ENCODE measurements at regions not wholly inside any gene's neighbourhood (a gene's known extent, or its start where the extent isn't known, plus 50 kb on each side); places are given as distances from the start of the nearest gene placed in this dataset.

DNA sequence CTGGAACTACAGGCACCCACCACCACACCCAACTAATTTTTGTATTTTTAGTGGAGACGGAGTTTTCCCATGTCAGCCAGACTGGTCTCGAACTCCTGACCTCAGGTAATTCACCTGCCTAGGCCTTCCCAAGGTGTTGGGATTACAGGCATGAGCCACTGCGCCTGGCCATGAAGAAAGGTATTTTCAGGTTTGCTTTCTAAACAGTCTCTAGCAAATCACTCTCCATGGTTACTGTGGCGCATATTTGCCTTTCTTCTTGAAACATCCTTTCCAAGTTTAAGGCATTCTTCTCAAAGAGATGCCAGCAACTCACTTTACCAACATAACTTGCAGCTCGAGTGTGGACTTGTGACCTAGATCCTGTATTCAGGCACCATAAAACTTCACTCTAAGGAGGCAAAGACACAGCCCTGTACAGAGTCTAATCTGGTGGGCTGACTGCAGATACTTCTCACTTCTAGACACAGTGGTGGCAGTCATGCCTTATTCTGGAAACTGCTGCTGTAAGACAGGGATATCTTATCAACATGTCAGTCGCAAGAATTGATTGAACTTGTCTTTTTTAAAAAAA is 461.4 kb upstream of the TSHZ3 start:
- DNase-seq (no peak), ATAC-seq (no peak)
- intact Hi-C loops (cut with micrococcal nuclease), result no loop called here

- no peak for ATAC-seq
- intact Hi-C loops (cut with micrococcal nuclease), result no loop called here
- no peak for DNase-seq
Measured at GRCh38 chr19:31817971-31818797, 468.9 kb upstream of the TSHZ3 start.

GRCh38 chr19:31818798-31819105 is 469.5 kb upstream of the TSHZ3 start:
- no peak for DNase-seq
- intact Hi-C loops (cut with micrococcal nuclease), result no loop called here
- no peak for ATAC-seq

DNA sequence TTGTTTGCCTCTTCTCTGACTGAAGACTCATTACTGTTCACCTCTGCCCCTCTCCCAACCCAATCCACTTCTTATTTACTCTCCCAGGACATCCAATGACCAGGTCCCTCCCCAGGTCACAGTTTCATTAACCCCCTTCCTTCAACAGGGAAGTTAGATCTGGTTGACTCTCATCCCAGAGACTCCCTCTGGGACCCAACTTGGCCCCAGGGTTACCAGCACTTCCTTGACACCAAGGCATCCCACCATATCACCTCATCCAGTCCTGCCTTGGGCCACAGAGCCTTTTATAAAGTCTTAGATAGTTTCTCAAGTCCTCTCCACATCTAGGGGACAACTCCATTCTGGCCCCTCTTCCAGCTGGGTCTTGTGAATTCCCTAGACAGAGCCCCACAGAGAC is 470.6 kb upstream of the TSHZ3 start:
- intact Hi-C loops (cut with micrococcal nuclease), result no loop called here
- no peak for ATAC-seq
- DNase-seq, result no peak

DNA sequence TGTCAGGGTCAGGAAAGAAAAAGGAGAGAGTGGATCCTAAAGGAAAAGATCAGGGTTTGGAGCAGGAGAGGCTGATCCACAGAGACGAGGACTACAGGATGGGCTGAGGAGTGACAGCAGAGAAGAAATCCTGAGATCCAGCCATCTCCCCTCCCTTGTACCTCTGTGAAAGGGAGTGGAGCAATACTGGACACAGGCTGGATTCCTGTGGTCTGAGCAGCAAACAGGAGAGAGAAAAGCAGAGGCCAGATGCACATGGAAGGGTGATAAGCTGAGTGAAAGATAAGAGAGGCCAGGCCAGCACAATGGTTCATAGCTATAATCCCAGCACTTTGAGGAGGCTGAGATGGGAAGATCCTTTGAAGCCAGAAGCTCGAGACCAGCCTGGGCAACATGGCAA is 472.1 kb upstream of the TSHZ3 start:
- no peak for ATAC-seq
- intact Hi-C loops (cut with micrococcal nuclease), result no loop called here
- no peak for DNase-seq

DNA sequence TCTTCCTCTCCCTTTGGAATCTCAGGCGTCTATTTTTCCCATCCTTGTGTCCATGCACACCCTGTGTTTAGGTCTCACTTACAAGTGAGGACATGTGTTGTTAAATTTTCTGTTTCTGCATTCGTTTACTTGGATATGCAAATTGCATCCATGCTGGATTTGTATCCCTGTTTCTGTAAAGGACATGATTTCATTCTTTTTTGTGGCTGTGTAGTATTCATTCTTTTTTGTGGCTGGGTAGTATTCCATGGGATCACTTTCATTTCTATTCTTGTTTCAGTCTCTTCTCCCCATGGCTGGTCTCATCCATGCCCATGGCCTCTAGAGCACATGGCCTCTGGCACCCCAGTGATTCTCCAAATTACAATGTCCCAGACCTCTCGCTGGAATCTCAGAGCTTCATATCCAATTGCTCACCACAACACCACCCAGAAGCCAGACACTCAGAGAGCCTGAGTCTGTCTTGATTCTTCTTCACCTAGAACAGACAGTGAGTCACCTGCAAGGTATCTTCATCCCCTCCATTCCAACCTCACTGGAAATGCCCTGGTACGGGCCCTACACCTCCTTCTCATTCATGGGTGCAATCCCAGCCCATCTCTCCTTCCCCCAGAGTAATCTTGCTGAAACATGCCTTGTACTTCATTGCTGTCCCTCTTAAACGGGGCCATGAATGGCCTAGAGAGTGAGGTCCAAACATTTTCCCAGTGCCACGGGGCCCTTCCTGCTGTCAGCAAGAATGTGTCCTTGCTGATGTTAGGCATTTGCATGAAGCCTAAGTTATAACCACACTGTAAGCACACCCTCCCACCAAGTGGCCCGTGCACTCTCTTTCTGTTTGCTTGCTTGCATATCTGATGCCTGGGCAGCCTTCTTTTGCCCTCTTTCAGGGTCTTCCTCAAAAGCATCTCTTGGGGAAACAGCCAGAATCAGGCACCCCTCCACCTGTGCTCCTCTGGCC is 476.2 kb upstream of the TSHZ3 start:
- ATAC-seq, result no peak
- no peak for DNase-seq
- intact Hi-C loops (cut with micrococcal nuclease), result no loop called here

DNA sequence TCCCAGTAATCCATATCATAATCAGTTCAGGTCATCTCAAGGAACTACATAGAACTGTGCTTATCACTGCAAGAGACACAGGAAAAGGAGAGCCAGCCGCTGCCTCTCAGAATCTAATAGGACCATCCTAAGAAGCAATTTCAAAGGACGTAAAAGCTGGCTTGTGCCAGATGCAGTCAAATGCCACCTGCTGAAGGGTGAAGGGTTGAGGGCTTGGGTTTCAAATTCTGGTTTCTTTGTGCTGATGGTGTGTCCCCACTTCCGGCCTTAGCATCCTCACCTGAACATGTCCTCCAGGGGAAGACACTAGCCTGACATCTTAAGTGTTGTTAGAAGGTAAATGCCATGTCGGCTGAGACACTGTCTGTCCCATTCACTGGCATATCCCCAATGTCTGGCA is 477.1 kb upstream of the TSHZ3 start:
- intact Hi-C loops (cut with micrococcal nuclease), result no loop called here
- no peak for ATAC-seq

GRCh38 chr19:31831421-31832175 is 482.4 kb upstream of the TSHZ3 start:
- intact Hi-C loops (cut with micrococcal nuclease), result no loop called here

More for the DNA sequence above, 477.1 kb upstream of the TSHZ3 start:
- no peak for DNase-seq

GRCh38 chr19:31832176-31832548 is 482.9 kb upstream of the TSHZ3 start:
- DNase-seq (no peak), ATAC-seq (no peak)
- intact Hi-C loops (cut with micrococcal nuclease), result no loop called here

More at GRCh38 chr19:31831421-31832175, 482.4 kb upstream of the TSHZ3 start:
- no peak for DNase-seq
- no peak for ATAC-seq

GRCh38 chr19:31834070-31834469 is 484.8 kb upstream of the TSHZ3 start:
- ATAC-seq, result no peak
- no peak for DNase-seq
- intact Hi-C loops (cut with micrococcal nuclease), result no loop called here

GRCh38 chr19:31838163-31838815 is 489.1 kb upstream of the TSHZ3 start:
- DNase-seq, result no peak
- no peak for ATAC-seq
- intact Hi-C loops (cut with micrococcal nuclease), result no loop called here

GRCh38 chr19:31840371-31840770 is 491.1 kb upstream of the TSHZ3 start:
- DNase-seq (no peak), ATAC-seq (no peak)
- intact Hi-C loops (cut with micrococcal nuclease), result no loop called here

DNA sequence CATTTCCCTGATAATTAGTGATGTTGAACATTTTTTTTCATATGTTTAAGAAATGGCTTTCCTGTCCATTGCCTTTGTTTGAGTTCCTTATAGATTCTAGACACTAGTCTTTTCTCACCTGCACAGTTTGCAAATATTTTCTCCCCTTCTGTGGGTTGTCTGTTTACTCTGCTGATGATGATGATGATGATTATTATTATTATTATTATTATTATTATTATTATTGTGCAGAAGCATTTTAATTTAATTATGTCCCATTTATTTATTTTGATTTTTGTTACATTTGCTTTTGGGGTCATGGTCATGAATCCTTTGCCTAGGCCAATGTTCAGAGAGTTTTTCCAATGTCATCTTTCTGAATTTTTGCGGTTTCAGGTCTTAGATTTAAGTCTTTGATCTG is 492.5 kb upstream of the TSHZ3 start:
- DNase-seq (no peak), ATAC-seq (no peak)
- intact Hi-C loops (cut with micrococcal nuclease), result no loop called here

DNA sequence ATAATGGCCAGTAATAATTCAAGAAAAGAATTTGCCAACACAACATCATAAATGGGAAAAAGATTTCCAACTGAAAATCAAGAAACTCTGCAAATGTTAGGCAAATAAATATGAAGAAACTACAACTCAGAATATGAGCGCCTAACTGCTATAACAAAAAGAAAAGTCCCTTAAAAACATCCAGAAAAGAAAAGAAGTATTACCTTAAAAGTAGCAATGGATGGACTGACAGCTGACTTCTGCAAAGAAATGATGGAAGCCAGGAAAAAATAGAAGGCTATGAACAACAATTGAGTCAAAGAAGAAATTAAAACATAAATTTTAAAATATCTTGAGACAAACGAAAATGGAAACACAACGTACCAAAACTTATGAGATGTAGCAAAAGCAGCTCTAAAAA is 482.3 kb upstream of the ZNF507 start:
- intact Hi-C loops (cut with micrococcal nuclease), result no loop called here
- no peak for DNase-seq
- ATAC-seq, result no peak

GRCh38 chr19:31874313-31874712 is 471.1 kb upstream of the ZNF507 start:
- intact Hi-C loops (cut with micrococcal nuclease), result no loop called here
- no peak for ATAC-seq
- DNase-seq, result no peak

GRCh38 chr19:31875591-31875990 is 469.8 kb upstream of the ZNF507 start:
- intact Hi-C loops (cut with micrococcal nuclease), result no loop called here
- ATAC-seq (no peak), DNase-seq (no peak)

- intact Hi-C loops (cut with micrococcal nuclease), result no loop called here
- ATAC-seq (peak; percentile 97), DNase-seq (peak; percentile 34)
Measured at GRCh38 chr19:31880283-31880682, 465.1 kb upstream of the ZNF507 start.

DNA sequence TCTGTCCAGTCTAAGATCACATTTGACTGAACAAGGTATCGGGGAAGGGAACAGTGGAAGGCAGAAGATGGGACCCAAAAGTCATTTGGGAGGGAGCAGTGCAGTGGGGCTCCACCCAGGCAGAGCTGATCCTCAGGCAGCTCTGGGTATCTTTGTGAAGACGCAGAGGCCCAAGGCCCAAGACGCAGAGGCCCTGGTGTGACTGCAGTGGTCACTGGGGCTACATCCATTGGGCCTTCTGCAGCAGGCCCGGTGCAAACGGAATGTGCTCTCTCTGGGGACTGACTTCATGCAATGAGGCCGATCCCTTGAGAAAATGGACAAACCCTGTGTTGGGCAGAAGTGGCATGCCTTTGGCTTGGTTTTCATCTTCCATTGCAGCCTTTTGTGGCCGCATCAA is 463.4 kb upstream of the ZNF507 start:
- ATAC-seq, result no peak
- intact Hi-C loops (cut with micrococcal nuclease), result no loop called here
- no peak for DNase-seq

DNA sequence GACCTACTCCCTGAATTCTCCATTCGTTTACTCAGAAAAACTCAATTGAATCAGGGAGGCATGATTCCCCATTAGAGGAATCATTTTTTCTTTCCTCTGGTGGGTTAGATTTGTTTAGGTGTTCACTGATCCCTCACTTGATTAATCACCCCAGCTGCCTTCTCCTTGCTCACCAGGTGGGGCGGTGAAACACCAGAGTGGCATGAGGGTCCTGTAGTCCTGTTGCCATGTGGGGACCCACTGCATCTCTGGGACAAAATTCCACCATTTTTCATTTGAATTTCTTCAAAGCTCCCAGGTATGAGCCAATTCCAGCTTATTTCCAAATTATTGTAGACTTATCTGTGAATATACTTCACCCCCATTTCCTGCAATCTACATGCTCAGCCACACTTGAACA is 462.7 kb upstream of the ZNF507 start:
- no peak for ATAC-seq
- intact Hi-C loops (cut with micrococcal nuclease), result no loop called here
- no peak for DNase-seq
